ENCODE measurements at regions not wholly inside any gene's neighbourhood (a gene's known extent, or its start where the extent isn't known, plus 50 kb on each side); places are given as distances from the start of the nearest gene placed in this dataset.

DNA sequence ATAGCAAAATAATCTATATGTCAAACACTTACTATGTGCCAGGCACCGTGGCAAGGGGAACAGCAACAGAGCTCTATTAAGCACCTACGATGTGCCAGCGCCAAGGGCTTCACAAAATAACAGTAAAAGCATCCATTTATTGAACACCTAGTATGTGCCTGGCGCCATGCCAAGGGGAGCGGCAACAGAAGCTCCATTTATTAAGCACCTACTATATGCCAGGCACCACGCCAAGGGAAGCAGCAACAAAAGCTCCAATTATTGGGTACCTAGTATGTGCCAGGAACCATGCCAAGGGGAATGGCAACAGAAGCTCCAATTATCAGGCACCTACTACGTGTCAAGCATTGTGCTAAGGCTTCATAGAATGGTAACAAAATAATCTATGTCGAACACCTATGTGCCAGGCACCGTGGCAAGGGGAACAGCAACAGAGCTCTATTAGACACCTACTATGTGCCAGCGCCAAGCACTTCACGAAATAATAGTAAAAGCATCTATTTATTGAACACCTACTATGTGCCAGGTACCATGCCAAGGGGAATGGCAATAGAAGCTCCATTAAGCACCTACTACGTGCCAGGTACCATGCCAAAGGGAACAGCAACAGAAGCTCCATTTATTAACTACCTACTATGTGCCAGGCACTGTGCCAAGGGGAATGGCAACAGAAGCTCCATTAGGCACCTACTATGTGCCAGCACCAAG is 107.7 kb downstream of the PTPRS start:
- peaks cover 16% of the 10 kb centered on the region for H3K27me3 Mint-ChIP-seq
- no peaks in the 10 kb centered on the region for H3K9me3 Mint-ChIP-seq
- DNase-seq, result no peak
- no peak overlapping the region for H3K27ac Mint-ChIP-seq
- no peaks in the 10 kb centered on the region for H3K4me1 Mint-ChIP-seq
- H3K36me3 Mint-ChIP-seq, result no peaks in the 10 kb centered on the region
- no peak overlapping the region for H3K4me3 Mint-ChIP-seq

DNA sequence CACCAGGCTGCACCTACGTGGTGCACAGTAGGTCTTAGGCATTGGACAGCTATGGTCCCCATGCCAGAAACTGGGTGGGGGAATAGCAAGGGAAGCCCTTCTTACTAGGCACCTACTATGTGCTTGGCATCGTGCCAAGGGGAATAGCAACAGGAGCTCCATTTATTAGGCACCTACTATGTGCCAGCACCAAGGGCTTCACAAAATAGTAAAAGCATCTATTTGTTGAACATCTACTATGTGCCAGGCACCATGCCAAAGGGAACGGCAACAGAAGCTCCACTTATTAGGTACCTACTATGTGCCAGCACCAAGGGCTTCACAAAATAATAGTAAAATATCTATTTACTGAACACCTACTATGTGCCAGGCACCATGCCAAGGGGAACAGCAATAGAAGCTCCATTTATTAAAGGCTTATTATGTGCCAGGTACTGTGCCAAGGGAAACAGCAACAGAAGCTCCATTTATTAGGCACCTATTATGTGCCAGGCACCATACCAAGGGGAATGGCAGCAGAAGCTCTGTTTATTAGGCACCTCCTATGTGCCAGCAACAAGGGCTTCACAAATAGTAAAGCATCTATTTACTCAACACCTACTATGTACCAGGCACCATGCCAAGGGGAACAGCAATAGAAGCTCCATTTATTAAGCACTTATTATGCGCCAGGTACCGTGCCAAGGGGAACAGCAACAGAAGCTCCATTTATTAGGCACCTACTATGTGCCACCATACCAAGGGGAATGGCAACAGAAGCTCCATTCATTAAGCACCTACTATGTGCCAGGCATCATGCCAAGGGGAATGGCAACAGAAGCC is 108.5 kb downstream of the PTPRS start:
- H3K36me3 Mint-ChIP-seq, result no peaks in the 10 kb centered on the region
- H3K4me1 Mint-ChIP-seq, result no peaks in the 10 kb centered on the region
- DNase-seq, result no peak
- no peak overlapping the region for H3K4me3 Mint-ChIP-seq
- H3K27ac Mint-ChIP-seq, result no peak overlapping the region
- no peaks in the 10 kb centered on the region for H3K9me3 Mint-ChIP-seq
- peaks cover 20% of the 10 kb centered on the region for H3K27me3 Mint-ChIP-seq

DNA sequence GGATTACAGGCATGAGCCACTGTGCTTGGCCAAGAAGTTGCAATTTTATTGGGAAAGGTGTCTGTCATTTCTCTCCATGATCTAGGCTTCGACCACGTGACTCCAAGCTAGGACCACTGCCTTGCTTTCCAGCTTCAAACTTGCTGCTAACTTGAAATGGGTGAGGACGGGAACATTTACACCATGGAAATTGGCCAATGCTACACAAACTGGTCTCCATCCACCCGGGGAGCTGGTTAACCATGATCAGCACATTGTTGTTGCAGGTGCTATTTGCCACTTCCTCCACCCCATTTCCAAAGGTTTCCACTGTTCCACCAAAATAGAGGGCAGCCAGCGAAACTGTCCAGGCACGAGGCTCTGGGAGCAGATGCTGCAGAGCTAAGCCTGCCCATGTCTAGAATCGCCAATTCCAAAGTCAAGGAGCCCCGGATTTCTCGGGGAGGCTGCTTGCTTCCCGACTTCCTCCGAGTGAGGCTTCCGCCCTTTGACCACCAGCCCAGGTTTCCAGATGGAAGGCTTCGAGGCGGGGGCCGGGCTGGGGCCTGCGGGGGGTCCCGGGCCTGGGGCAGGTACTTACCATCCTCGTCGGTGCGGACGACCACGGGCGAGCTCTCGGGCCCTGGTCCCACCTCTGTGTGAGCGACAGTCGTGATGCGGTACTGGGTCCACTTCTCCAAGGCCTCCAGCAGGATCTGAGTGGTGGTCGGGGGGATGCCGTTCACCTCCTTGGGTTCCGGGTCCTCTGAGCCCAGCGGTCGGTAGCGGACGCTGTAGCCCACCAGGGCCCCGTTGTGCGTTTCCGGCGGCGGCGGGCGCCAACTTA is 109.7 kb downstream of the PTPRS start:
- Mint-ChIP-seq H3K27ac (no peak overlapping the region), H3K27me3 (peaks cover 20% of the 10 kb centered on the region), H3K4me3 (no peak overlapping the region), H3K9me3 (no peaks in the 10 kb centered on the region), H3K4me1 (no peaks in the 10 kb centered on the region), H3K36me3 (no peaks in the 10 kb centered on the region)
- DNase-seq, result no peak

DNA sequence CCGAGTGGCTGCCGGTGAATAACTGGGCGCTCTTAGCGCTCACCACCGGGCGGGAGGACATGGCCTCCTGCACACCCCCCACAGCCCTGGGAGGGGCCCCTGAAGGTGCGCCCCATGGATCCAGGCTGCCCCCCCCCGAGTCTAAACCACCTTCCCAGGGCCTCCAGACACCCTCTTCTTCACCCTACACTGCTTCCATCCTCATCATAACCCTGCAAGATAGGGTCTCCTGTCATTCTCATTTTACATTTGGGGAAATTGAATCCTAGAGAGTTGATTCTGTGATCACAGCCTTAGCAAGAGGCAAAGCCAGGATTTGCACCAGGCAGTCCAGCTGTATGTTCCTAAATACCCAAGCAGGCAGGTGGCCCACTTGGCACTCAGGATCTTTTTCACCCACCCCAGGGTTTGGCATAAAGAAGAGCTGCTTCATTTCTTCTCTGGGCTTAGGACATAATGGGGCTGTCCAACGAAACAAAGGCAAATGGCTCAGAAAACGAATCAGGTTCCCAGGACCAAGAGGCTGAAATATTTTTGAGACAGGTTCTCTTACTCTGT is 110.8 kb downstream of the PTPRS start:
- Mint-ChIP-seq H3K27ac (no peak overlapping the region), H3K9me3 (no peaks in the 10 kb centered on the region), H3K36me3 (no peaks in the 10 kb centered on the region), H3K4me3 (peak overlapping the region; percentile 6), H3K4me1 (no peaks in the 10 kb centered on the region), H3K27me3 (peaks cover 20% of the 10 kb centered on the region)
- no peak for DNase-seq

DNA sequence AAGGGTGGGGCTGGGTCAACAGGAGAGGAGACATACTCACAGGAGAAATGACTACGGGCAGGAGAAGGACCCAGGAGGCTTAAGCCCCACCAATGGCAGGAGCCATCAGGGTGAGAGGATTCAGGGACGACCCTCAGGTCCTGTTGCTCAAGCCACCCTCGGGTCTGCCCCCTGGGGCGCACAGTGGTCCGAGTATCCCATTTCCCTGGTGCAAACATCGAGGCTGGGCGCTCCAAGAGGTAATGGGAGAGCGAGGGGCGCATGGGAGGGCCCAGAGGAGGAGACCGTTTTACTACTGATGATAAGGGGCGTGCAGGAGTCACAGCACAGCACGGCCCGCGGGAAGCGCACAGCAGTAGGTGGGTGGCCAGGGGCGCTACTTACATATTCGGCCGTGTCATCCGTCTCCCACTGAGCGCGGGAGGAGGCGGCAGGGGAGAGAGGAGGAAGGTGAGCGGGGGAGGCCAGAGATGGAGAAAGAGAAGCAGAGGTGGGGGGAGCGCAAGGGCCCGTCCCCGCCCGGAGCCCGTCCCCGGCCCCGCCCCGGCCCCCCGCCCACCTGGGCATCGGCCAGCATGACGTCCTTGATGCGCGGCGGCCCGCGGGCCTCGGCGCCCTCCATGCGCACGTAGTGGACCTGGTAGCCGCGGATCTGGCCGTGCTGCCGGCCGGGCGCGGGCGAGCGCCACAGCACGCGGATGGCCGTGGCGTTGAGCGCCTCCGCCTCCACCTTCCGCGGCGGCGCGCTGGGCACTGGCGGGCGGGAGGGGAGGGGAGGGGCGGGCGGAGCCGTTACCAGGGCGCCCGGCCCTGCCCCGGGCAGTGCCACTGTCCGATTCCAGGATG is 111.5 kb downstream of the PTPRS start:
- DNase-seq, result peak; percentile 11
- Mint-ChIP-seq H3K27ac (no peak overlapping the region), H3K27me3 (peaks cover 20% of the 10 kb centered on the region), H3K9me3 (no peaks in the 10 kb centered on the region), H3K4me3 (peak overlapping the region; percentile 63), H3K36me3 (no peaks in the 10 kb centered on the region), H3K4me1 (no peaks in the 10 kb centered on the region)

DNA sequence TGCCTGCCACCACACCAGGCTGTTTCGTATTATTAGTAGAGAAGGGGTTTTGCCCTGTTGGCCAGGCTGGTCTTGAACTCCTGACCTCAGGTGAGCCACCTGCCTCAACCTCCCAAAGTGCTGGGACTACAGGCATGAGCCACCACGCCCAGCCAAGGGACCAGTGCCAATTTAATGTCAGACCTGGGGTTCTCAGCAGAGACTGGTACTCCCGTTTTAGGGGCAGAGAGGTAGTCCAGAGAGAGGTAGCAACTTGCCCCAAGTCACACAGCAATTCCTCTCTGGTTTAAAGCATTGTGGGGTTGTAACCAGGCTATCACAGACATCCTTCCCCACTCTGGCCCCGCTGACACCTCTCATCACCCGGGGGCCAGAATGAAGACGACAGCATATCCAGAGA is 112.1 kb downstream of the PTPRS start:
- no peaks in the 10 kb centered on the region for H3K36me3 Mint-ChIP-seq

DNA sequence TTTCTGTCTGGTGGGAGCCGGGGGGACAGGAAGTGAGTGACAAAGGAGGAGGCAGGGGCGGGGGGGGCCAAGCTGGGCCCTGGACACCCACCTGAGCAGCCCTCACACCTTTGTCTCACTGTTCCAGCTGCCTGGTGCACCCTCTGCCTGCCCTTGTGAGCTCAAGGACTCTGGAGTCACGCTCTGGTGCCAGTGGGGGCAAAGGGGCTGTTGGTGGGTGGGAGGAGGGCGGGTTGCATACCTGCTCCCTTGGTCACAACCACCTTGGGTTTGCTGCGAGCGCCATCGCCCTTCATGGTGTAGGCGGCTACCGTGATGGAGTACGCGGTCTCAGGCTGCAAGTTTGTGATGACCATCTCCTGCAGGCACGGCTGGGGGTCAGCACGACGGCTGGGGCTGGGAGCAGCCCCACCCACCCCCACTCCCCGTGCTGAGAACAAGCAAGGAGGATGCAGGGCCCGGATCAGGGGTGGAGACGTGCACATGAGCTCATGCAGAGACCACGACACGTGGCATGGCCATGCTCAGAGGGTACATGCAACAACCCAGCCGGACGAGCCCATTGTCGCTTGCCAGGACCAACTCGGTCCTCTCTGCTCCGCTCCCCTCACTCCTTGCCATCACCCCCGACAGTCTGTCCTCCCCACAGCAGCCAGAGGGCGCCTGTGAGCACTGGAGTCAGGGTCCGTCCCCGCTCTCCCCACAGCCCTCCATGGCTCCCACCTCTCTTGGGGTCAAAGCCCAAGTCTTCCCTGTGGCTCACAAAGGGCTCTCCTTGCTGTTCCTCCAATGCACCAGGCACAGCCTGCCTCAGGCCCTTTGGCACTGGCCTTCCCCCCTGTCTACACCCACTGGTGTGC is 114.9 kb downstream of the PTPRS start:
- H3K27ac Mint-ChIP-seq, result no peak overlapping the region
- DNase-seq, result peak; percentile 26

More for the DNA sequence above, 112.1 kb downstream of the PTPRS start:
- Mint-ChIP-seq H3K27me3 (peaks cover 20% of the 10 kb centered on the region), H3K9me3 (no peaks in the 10 kb centered on the region), H3K27ac (no peak overlapping the region), H3K4me3 (peak overlapping the region; percentile 63), H3K4me1 (no peaks in the 10 kb centered on the region)
- DNase-seq, result no peak

DNA sequence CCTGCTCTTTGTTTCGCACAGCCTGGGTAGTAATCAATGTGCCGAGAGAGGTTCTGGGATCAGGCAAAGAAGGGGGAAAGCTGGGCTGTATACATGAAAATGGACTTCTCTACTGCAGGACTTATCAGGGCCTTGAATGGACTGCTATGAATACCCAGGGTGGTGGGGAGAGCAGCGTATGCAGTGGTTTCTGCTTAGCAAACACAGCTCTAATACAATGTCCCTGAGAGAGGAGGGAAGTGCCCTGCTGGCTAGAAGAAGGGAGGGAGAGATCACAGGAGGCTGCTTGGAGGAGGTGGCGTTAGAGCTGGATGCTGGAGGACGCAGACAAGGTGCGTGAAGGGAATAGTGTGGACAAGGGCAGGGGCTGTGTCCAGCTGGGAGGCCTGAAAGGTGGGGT is 116.1 kb downstream of the PTPRS start:
- Mint-ChIP-seq H3K27ac (no peak overlapping the region), H3K4me3 (no peak overlapping the region), H3K4me1 (no peaks in the 10 kb centered on the region)

More for the DNA sequence above, 114.9 kb downstream of the PTPRS start:
- H3K27me3 Mint-ChIP-seq, result peaks cover 20% of the 10 kb centered on the region
- H3K36me3 Mint-ChIP-seq, result no peaks in the 10 kb centered on the region
- H3K4me1 Mint-ChIP-seq, result no peaks in the 10 kb centered on the region
- H3K9me3 Mint-ChIP-seq, result no peaks in the 10 kb centered on the region
- H3K4me3 Mint-ChIP-seq, result no peak overlapping the region

DNA sequence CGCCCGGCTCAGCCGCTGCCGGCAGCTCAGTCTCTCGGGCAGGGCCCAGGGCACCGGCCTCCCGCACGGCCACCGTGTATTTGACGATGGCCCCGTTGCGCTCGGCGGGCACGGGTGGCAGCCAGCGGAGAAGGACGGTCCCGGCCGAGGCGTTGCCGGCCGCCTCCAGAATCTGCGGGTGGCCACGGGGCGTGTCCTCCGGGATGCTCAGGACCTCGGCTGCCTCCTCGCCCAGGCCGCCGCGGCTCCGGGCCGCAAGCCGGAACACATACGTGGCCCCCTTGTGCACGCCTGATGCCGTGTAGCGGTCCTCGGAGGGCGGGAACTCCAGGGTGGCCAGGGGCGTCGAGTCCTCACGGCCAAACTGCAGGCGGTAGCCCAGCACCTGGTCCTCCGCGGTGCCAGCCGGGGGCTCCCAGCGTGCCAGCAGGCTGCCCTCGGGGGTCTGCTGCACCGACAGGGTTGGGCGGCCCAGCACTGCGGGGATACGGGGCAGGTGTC is 117.7 kb downstream of the PTPRS start:
- Mint-ChIP-seq H3K36me3 (no peaks in the 10 kb centered on the region), H3K9me3 (no peaks in the 10 kb centered on the region), H3K27ac (no peak overlapping the region), H3K27me3 (peaks cover 4% of the 10 kb centered on the region), H3K4me1 (peaks cover 2% of the 10 kb centered on the region), H3K4me3 (no peak overlapping the region)
- no peak for DNase-seq

More for the DNA sequence above, 116.1 kb downstream of the PTPRS start:
- Mint-ChIP-seq H3K27me3 (peaks cover 15% of the 10 kb centered on the region), H3K36me3 (no peaks in the 10 kb centered on the region), H3K9me3 (no peaks in the 10 kb centered on the region)
- no peak for DNase-seq

DNA sequence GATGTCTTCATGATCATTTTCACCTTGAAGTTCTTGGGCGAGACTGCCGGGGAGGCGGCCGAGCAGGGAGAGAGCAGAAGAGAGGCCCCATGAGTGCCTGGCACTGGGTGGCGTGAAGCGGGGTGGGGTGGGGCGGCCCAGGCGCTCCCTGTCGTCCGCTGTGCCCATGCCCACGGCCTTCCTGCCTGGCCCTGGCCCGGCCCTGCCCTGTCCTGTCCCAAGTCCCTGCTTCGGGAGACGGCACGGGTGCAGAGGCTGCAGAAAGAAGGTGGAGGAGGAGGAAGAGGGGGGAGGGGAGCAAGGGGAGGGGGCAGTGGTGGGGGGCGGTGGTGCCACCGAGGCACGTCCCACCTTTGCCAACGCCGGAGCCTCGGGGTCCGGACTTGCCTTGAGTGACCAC is 118.4 kb downstream of the PTPRS start:
- Mint-ChIP-seq H3K27ac (no peak overlapping the region), H3K4me1 (peaks cover 2% of the 10 kb centered on the region), H3K27me3 (no peaks in the 10 kb centered on the region), H3K9me3 (no peaks in the 10 kb centered on the region), H3K36me3 (no peaks in the 10 kb centered on the region), H3K4me3 (no peak overlapping the region)
- DNase-seq, result no peak

DNA sequence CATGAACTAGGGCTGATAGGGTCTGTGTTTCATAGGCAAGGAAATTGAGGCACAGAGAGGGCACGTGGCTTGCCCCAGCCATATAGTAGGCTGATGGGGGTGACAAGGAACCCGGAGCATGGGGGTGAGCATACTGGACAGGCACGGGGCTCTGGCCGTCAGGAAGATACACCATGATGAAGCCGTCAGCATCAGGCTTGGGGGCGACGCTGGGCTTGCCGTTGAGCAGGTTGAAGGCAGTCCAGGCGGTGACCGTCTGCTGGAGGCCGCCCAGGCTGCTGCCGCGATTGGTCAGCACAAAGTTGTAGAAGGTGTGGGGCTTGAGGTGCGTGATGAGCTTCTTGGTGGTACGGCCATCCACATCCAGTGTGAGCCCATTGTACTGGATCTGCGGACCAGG is 119.7 kb downstream of the PTPRS start:
- DNase-seq, result no peak
- no peaks in the 10 kb centered on the region for H3K27me3 Mint-ChIP-seq
- H3K27ac Mint-ChIP-seq, result no peak overlapping the region
- H3K4me1 Mint-ChIP-seq, result peaks cover 5% of the 10 kb centered on the region
- no peaks in the 10 kb centered on the region for H3K9me3 Mint-ChIP-seq
- no peak overlapping the region for H3K4me3 Mint-ChIP-seq
- H3K36me3 Mint-ChIP-seq, result no peaks in the 10 kb centered on the region

DNA sequence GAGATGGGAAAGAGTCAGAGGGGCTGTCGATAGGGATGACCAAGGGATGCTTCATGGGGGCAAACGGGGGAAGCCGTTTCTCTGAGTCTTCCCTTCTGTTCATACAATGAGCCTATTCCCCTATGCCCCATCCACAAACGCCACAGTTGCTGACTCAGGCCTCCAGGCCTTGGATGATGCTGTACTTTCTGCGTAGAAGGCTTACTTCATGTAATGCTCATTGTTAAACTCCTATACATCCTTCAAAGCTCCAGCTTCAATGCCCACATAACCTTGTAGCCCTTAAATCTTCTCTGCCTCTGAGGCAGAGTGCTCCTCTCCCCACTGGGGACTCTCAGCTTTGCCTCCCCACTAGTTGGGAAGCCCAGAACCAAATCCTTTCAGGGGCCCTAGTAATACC is 120.3 kb downstream of the PTPRS start:
- H3K27me3 Mint-ChIP-seq, result no peaks in the 10 kb centered on the region
- no peaks in the 10 kb centered on the region for H3K36me3 Mint-ChIP-seq
- no peak overlapping the region for H3K4me3 Mint-ChIP-seq
- H3K27ac Mint-ChIP-seq, result no peak overlapping the region
- H3K9me3 Mint-ChIP-seq, result no peaks in the 10 kb centered on the region
- H3K4me1 Mint-ChIP-seq, result peaks cover 5% of the 10 kb centered on the region
- no peak for DNase-seq

DNA sequence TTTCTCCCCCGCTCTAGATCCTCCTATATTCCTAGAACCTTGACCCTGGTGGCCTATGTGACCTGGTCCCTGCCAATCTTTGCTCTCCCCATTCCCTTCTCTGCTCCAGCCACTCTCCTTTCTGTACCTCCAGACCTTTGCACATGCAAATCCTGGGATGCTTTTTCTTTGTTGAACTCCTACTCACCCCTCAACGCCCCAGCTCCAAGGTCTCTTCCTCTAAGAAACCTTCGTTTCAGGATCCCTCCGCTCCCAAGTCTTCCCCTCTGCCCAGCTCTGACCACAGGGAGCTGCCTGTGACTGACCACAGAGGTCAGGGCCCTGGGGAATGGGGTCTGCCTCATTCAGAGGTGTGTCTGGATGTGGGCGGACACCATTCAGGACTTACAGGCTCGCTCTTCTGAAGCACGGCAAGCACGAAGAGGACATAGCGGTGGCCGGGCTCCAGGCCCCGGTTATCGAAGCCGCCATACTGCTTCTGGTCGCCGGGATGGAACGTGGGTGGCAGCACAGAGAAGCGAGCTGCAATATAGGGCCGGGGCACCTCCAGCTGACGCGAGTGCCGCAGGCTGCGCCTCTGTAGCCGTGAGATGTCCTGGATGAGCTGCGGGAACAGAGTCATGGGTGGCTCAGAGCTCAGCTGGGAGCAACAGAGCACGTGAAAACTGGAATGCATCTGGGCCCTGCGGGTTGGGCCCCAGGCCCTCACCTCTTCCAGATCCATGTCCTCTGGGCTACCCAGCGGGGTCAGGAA is 120.9 kb downstream of the PTPRS start:
- Mint-ChIP-seq H3K27me3 (no peaks in the 10 kb centered on the region), H3K4me1 (peaks cover 5% of the 10 kb centered on the region), H3K9me3 (no peaks in the 10 kb centered on the region), H3K36me3 (no peaks in the 10 kb centered on the region), H3K27ac (no peak overlapping the region), H3K4me3 (no peak overlapping the region)
- no peak for DNase-seq
